A549 (cell line): ENCODE measurements at regions not wholly inside any gene's neighbourhood (a gene's known extent, or its start where the extent isn't known, plus 50 kb on each side); places are given as distances from the start of the nearest gene placed in this dataset.

Experiments
- ATAC-seq, 2 experiments: fragments of 200-7000 bp in 1 of 2; fragments of >200 bp in 1 of 2; cut with Nextera tagmentation in 1 of 2; cut with Tn5 transposase in 1 of 2; 3 replicates each; pipeline versions ENCODE4 v1.8.0 to v1.9.1; 2018 to 2020; ENCODE audit warnings: mild to moderate bottlenecking in 1 of 2, moderate library complexity in 1 of 2
- CTCF ChIA-PET: fragments of 300-600 bp; sonication (Branson Sonifier 250); formaldehyde crosslinking; extraction: SDS; loops from one replicate; lab custom pipeline; 2021; ENCODE audit warnings: antibody characterized with exemption, inconsistent platforms; lab: Yijun Ruan, JAX
- POLR2A ChIA-PET: fragments of 350-600 bp; formaldehyde crosslinking; extraction: SDS; loops from one replicate; lab custom pipeline; 2021; ENCODE audit warnings: antibody characterized with exemption, inconsistent platforms; lab: Yijun Ruan, JAX
- DNase-seq, 2 experiments: peaks; one replicate each; pipeline versions ENCODE4 v3.0.0 to v3.0.0-alpha.2; 2011 to 2016; ENCODE audit warnings: low read depth in 1 of 2, low spot score in 1 of 2
- FAIRE-seq: peaks from 2 replicates; lab custom pipeline; 2011; peaks lifted over from hg19 to GRCh38; lab: Jason Lieb, UNC
- H3K27ac ChIP-seq, 2 experiments: fragments of >200 bp; sonication (Bioruptor Twin); formaldehyde crosslinking; 3 replicates each; pipeline ENCODE4 v1.5.1; 2016 to 2017
- H3K4me1 ChIP-seq: fragments of >200 bp; sonication (Bioruptor Twin); formaldehyde crosslinking; 3 replicates; pipeline ENCODE4 v1.6.1; 2016
- H3K4me2 ChIP-seq: fragments of >200 bp; sonication (Bioruptor Twin); formaldehyde crosslinking; 3 replicates; pipeline ENCODE4 v1.6.1; 2016
- H3K4me3 ChIP-seq: fragments of >200 bp; sonication (Bioruptor Twin); formaldehyde crosslinking; 3 replicates; pipeline ENCODE4 v1.5.1; 2016
- H3K9me3 ChIP-seq: fragments of >200 bp; sonication (Bioruptor Twin); formaldehyde crosslinking; 3 replicates; pipeline ENCODE4 v1.6.1; 2016
- BHLHE40 ChIP-seq: IDR thresholded peaks from 2 replicates; pipeline ENCODE4 v1.6.1; 2012; ENCODE audit warnings: low read depth, low read length, inconsistent platforms
- CBX2 ChIP-seq: fragments of 200-600 bp; sonication (generic); IDR thresholded peaks from 2 replicates; pipeline ENCODE4 v1.6.1; 2016; ENCODE audit warnings: low read depth, mild to moderate bottlenecking, borderline replicate concordance
- EHF ChIP-seq: fragments of 250-450 bp; sonication (Bioruptor Pico); IDR thresholded peaks from 2 replicates; pipeline ENCODE4 v1.5.0; 2020; ENCODE audit warnings: mild to moderate bottlenecking
- EP300 ChIP-seq, 2 experiments: fragments of >200 bp; sonication (Bioruptor Twin); formaldehyde crosslinking; IDR thresholded peaks; 2 replicates in 1 of 2; 3 replicates in 1 of 2; pipeline ENCODE4 v1.6.1; 2016 to 2017
- ESRRA ChIP-seq: fragments of 150-350 bp; IDR thresholded peaks from 2 replicates; pipeline ENCODE4 v1.6.1; 2014; ENCODE audit warnings: mild to moderate bottlenecking, low read length, borderline replicate concordance
- FOSL2 ChIP-seq, 2 experiments: fragments of 450-650 bp in 1 of 2; fragments of >200 bp in 1 of 2; sonication (Bioruptor Twin) in 1 of 2; formaldehyde crosslinking; IDR thresholded peaks; 2 replicates each; pipeline versions ENCODE4 v1.5.0 to v1.6.1; 2016 to 2020; ENCODE audit warnings: mild to moderate bottlenecking in 1 of 2, moderate library complexity in 1 of 2
- FOXS1 ChIP-seq: fragments of 250-450 bp; sonication (Bioruptor Pico); IDR thresholded peaks from 2 replicates; pipeline ENCODE4 v1.5.0; 2020; ENCODE audit warnings: mild to moderate bottlenecking, moderate library complexity
- GATA3 ChIP-seq: IDR thresholded peaks from 2 replicates; pipeline ENCODE4 v1.6.1; 2012; ENCODE audit warnings: borderline replicate concordance
- HEYL ChIP-seq: fragments of 250-450 bp; sonication (Bioruptor Pico); IDR thresholded peaks from 2 replicates; pipeline ENCODE4 v1.8.0; 2021; ENCODE audit warnings: mild to moderate bottlenecking, moderate library complexity
- KDM1A ChIP-seq: fragments of 200-600 bp; sonication (generic); IDR thresholded peaks from 2 replicates; pipeline ENCODE4 v1.6.1; 2016; ENCODE audit warnings: low read depth, mild to moderate bottlenecking
- KDM5A ChIP-seq: fragments of 200-600 bp; sonication (generic); IDR thresholded peaks from 2 replicates; pipeline ENCODE4 v1.6.1; 2016; ENCODE audit warnings: antibody characterized with exemption, mild to moderate bottlenecking
- MAZ ChIP-seq: fragments of 150-350 bp; IDR thresholded peaks from 2 replicates; pipeline ENCODE4 v1.6.1; 2014; ENCODE audit warnings: antibody characterized with exemption, low read depth, low read length, borderline replicate concordance
- MYC ChIP-seq: IDR thresholded peaks from 2 replicates; pipeline ENCODE4 v1.6.1; 2012; ENCODE audit warnings: mild to moderate bottlenecking, inconsistent platforms, low read length, improper control_type of control experiment, borderline replicate concordance
- NPAS2 ChIP-seq: fragments of 250-450 bp; sonication (Bioruptor Pico); IDR thresholded peaks from 2 replicates; pipeline ENCODE4 v1.8.0; 2022; ENCODE audit warnings: mild to moderate bottlenecking, moderate library complexity, borderline replicate concordance
- NR3C1 ChIP-seq: fragments of >200 bp; sonication (Bioruptor Twin); formaldehyde crosslinking; IDR thresholded peaks from 3 replicates; pipeline ENCODE4 v1.6.1; 2017
- PHF8 ChIP-seq: fragments of 200-600 bp; sonication (generic); IDR thresholded peaks from 2 replicates; pipeline ENCODE4 v1.6.1; 2016; ENCODE audit warnings: low read depth, mild to moderate bottlenecking, antibody characterized with exemption, moderate library complexity, borderline replicate concordance
- RAD21 ChIP-seq, 2 experiments: fragments of >200 bp in 1 of 2; sonication (Bioruptor Twin) in 1 of 2; formaldehyde crosslinking in 1 of 2; IDR thresholded peaks in 1 of 2; conservative IDR thresholded peaks in 1 of 2; 2 replicates in 1 of 2; 3 replicates in 1 of 2; pipeline ENCODE4 v1.6.1; 2012 to 2018; ENCODE audit warnings: inconsistent platforms in 1 of 2
- RARB ChIP-seq: fragments of 250-450 bp; sonication (Bioruptor Pico); IDR thresholded peaks from 2 replicates; pipeline ENCODE4 v1.8.0; 2021; ENCODE audit warnings: mild to moderate bottlenecking, moderate library complexity
- RCOR1 ChIP-seq: fragments of 150-350 bp; IDR thresholded peaks from 2 replicates; pipeline ENCODE4 v1.6.1; 2014; ENCODE audit warnings: antibody characterized with exemption, low read length, low read depth
- TP53 ChIP-seq: fragments of 250-450 bp; sonication (Bioruptor Pico); IDR thresholded peaks from 2 replicates; pipeline ENCODE4 v1.5.0; 2021; ENCODE audit warnings: mild to moderate bottlenecking, moderate library complexity
- USF2 ChIP-seq: fragments of 450-650 bp; IDR thresholded peaks from 2 replicates; pipeline ENCODE4 v1.6.1; 2014; ENCODE audit warnings: antibody characterized with exemption
- ZC3H11A ChIP-seq: fragments of 450-650 bp; IDR thresholded peaks from 2 replicates; pipeline ENCODE4 v1.6.1; 2014; ENCODE audit warnings: antibody characterized with exemption, mild to moderate bottlenecking
- ZFP36 ChIP-seq: fragments of 450-650 bp; IDR thresholded peaks from 2 replicates; pipeline ENCODE4 v1.6.1; 2014; ENCODE audit warnings: borderline replicate concordance; ENCODE audit not compliant: partially characterized antibody
- ZSCAN20 ChIP-seq: fragments of 250-450 bp; sonication (Bioruptor Pico); IDR thresholded peaks from 2 replicates; pipeline ENCODE4 v1.8.0; 2022; ENCODE audit warnings: mild to moderate bottlenecking, moderate library complexity
- WGBS: methylation state at CpG from one replicate; pipeline ENCODE4 v1.1.6; 2017; ENCODE audit errors: missing lambda C conversion rate; 5-methylcytosine and 5-hydroxymethylcytosine counted together
- TF ChIP-seq, protein P1 (sequence below): IDR thresholded peaks from 2 replicates; pipeline ENCODE4 v1.6.1; 2012; ENCODE audit warnings: low read depth, borderline replicate concordance
- TF ChIP-seq, protein P2 (sequence below): IDR thresholded peaks from 2 replicates; pipeline ENCODE4 v1.6.1; 2012
- TF ChIP-seq, protein P3 (sequence below): fragments of 250-450 bp; sonication (Bioruptor Pico); IDR thresholded peaks from 2 replicates; pipeline ENCODE4 v1.5.0; 2020; ENCODE audit warnings: low read depth, mild to moderate bottlenecking, moderate library complexity

DNA sequence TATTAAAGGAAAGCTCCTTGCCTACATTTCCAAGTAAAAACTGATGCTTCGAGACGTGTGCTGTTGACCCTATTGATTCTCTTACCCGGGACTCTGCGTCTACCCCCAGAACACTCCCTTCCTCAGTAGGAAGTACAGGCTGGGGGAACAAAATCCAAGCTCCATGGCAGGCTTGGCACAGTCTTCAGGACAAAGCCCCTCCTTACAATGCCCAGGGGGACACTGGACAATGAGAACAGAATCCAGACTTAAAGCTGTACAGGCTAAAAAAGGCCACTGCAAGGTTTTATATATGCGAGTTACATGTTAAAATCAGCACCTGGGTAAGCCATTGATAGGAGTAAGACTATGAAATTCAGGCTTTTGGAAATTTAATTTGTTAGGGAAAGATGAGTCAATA, 250.6 kb upstream of the DAPK1 start:
- Histone ChIP-seq H3K4me3 (no peak overlapping the region), H3K4me1 (no peaks in the 10 kb centered on the region), H3K9me3 (no peaks in the 10 kb centered on the region), H3K4me2 (no peak overlapping the region), H3K27ac (no peak overlapping the region)
- POLR2A ChIA-PET = no interaction called here
- TF ChIP-seq, protein P1, sequence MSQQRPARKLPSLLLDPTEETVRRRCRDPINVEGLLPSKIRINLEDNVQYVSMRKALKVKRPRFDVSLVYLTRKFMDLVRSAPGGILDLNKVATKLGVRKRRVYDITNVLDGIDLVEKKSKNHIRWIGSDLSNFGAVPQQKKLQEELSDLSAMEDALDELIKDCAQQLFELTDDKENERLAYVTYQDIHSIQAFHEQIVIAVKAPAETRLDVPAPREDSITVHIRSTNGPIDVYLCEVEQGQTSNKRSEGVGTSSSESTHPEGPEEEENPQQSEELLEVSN = no peak
- TF ChIP-seq ZC3H11A (no peak), KDM1A (no peak), RCOR1 (no peak), USF2 (no peak), EP300 (IDR thresholded peaks at IDR 0.05) (no peak), NPAS2 (CRISPR knock-in tag) (no peak), PHF8 (no peak), FOXS1 (CRISPR knock-in tag) (no peak), BHLHE40 (no peak), FOSL2 (IDR thresholded peaks at IDR 0.05) (no peak), FOSL2 (CRISPR knock-in tag; IDR thresholded peaks at IDR 0.05) (no peak), TP53 (CRISPR knock-in tag) (no peak), CBX2 (no peak), NR3C1 (no peak), ESRRA (no peak), HEYL (no peak)
- TF ChIP-seq, protein P2, sequence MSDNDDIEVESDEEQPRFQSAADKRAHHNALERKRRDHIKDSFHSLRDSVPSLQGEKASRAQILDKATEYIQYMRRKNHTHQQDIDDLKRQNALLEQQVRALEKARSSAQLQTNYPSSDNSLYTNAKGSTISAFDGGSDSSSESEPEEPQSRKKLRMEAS = no peak
- TF ChIP-seq, protein P3, sequence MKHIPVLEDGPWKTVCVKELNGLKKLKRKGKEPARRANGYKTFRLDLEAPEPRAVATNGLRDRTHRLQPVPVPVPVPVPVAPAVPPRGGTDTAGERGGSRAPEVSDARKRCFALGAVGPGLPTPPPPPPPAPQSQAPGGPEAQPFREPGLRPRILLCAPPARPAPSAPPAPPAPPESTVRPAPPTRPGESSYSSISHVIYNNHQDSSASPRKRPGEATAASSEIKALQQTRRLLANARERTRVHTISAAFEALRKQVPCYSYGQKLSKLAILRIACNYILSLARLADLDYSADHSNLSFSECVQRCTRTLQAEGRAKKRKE (CRISPR knock-in tag) = no peak
- CTCF ChIA-PET = no interaction called here
- FAIRE-seq (no peak), DNase-seq (no peak), ATAC-seq (no peak)
- 46% methylated on average over 5 of the region's 5 CpGs for WGBS

DNA sequence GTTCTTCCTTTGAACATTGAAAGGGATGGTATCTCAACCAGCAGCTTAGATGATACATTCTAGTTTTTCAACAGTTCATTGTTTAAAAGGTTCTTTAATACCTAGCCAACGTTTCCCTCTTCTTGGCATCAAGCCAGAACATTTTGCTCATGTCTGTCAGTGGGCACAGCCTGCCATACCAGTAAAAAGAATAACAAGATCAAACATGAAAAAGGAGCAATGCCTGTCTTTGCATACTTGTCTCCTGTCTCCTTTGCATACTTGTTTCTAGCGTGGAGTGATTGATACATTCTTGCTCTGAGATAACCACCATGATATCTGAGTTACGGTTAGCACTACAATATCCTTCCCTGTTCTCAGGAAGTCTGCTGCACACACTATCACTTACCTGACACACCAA, 248.6 kb upstream of the DAPK1 start:
- no peak for ATAC-seq
- ChIA-PET CTCF (no interaction called here), POLR2A (no interaction called here)
- H3K4me1 ChIP-seq = no peaks in the 10 kb centered on the region
- no peak overlapping the region for H3K4me3 ChIP-seq
- no peak for DNase-seq
- WGBS = 31% methylated on average over 3 of the region's 3 CpGs
- H3K27ac ChIP-seq = no peak overlapping the region
- no peaks in the 10 kb centered on the region for H3K9me3 ChIP-seq
- H3K4me2 ChIP-seq = no peak overlapping the region
- no peak for TF ChIP-seq MAZ
- TF ChIP-seq CBX2 = no peak
- TF ChIP-seq KDM5A = no peak
- no peak for TF ChIP-seq NR3C1
- TF ChIP-seq ZFP36 = no peak
- TF ChIP-seq, protein P1 = no peak
- FAIRE-seq = no peak

DNA sequence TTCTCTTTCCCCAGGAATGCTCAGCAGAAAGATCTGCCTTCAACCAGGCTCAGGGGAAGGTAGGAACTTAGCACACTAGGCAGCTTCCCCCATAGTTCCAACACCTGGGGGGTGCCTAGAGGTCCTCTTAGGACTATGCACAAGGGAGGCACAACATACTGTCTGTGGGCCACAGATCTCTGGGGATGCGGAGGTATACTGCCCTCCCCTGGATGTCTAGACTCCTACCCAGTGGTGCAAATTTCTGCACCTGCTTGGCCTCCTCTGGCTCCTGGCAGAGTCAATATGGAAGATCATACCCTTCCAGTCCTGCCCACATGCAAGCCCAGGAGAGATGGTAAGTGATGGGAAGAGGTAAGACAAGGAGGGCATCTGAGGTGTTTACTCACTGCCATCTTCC, 247.5 kb upstream of the DAPK1 start:
- no peaks in the 10 kb centered on the region for H3K9me3 ChIP-seq
- CTCF ChIA-PET = no interaction called here
- H3K4me2 ChIP-seq = no peak overlapping the region
- FAIRE-seq (no peak), DNase-seq (no peak), ATAC-seq (no peak)
- WGBS = 50% methylated on average over 1 of the region's 1 CpG
- no peak overlapping the region for H3K27ac ChIP-seq
- POLR2A ChIA-PET = no interaction called here
- TF ChIP-seq RARB (CRISPR knock-in tag) (no peak), EHF (no peak), ZFP36 (no peak), MYC (no peak), GATA3 (no peak), RAD21 (conservative IDR thresholded peaks at IDR 0.05 in 1 of 2, IDR thresholded peaks at IDR 0.05 in 1 of 2) (no peak), ZSCAN20 (no peak), PHF8 (no peak)
- H3K4me3 ChIP-seq = no peak overlapping the region
- no peaks in the 10 kb centered on the region for H3K4me1 ChIP-seq
